COR-L47 (cell line): ENCODE measurements at regions not wholly inside any gene's neighbourhood (a gene's known extent, or its start where the extent isn't known, plus 50 kb on each side); places are given as distances from the start of the nearest gene placed in this dataset.

Experiments used
- DNase-seq: peaks from one replicate; lab custom pipeline; 2025; lab: John Stamatoyannopoulos, UW

- no peak for DNase-seq
Measured at GRCh38 chr7:84393786-84394185, 199.2 kb upstream of the SEMA3A start.

DNA sequence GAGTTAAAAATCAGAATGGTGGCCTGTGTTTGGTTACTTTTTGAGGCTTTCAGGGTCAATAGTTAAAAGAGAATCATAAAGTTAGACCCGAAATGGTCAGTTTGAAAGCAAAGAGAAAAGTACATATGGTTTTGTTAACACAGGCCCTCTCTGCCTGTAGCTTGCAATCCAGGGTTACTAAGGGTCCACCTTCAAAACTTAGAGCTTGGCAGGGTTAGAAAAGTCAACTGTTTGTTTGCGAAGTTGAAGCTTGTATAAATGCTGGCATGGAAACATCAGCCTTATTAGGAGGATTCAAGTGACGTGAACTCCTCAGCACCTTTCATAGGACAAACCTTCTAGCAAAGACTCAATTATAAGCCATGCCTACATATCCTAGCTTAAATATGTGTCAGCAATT, 196.3 kb upstream of the SEMA3A start:
- DNase-seq: no peak

- DNase-seq: no peak
Measured at GRCh38 chr7:84389242-84389641, 194.7 kb upstream of the SEMA3A start.

GRCh38 chr7:84387595-84387994, 193.0 kb upstream of the SEMA3A start:
- DNase-seq: no peak

DNA sequence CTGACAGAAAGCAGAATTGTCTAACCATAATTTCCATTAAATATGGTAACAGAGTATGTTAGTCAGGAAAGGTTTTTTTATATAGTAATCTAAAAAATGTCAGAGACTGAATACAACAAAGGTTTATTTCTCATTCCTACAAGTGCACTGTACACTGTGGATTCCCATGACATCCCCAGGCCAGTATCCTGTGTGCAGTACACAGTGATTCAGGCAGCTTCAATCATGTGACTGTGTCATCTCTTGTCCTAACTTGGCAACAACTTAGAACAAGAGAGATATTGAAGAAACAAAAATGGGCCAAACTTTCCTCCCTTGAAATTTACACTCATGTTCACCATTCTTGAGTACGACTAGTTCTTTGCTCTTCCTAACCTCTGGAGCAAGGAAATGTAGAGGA, 189.8 kb upstream of the SEMA3A start:
- DNase-seq: no peak

DNA sequence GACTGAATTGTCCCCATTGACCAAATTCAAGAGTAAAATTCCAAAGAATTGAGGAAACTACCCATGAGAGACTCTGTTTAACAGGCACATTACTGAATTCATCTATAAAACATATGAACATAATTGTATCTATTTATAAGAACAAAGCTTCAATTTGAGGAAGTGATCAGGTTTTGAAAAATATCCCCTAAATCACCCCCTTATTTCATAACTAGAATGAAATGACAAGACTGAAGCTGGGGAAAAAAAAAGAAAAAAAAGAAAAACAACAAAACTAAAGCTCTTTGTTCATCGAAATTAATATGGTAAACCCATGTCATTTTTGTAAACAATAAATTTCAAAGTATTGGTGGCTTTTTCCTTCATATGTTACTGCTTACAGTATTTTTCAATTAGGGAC, 184.9 kb upstream of the SEMA3A start:
- DNase-seq: no peak

GRCh38 chr7:84372712-84373111, 178.1 kb upstream of the SEMA3A start:
- DNase-seq: no peak

DNA sequence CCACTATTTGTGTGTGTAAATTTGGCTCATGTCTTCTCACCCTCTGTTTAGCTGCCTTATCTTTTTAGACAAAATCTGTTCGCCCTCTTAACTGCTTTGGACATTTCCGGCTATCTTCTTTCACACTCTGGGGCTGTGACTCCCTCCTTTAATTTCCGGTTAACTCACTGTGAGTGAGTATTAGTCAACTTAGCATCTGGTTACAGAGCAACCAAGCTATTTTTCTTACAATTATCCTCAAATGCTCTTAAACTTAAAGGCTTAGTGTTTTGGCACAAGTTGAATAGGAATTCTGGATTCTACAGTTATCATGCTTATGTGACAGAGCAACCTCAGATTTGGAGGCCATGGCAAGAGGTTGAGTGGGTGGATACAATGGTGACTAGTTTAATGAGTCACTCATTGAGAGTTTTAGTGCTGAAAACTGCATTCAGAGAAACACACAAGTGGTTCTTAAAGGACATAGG, 177.6 kb upstream of the SEMA3A start:
- no peak for DNase-seq

DNA sequence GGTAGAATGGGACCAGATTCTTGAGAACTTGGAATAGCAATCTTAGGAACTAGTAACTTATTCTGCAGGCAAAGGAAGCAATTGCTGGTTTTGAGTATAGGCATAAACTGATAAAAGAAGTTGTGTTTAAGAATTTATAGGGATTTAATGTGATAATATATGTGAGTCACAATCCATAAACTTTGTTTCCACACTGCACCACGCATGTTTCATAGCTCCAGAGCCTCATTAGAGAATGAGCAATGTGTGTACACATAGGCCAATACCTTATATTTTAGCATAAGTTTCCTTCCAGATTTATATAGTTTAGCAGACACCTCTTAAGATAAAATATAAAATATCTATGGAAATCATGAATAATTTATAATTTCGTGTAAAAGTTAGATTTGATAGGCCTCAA, 175.5 kb upstream of the SEMA3A start:
- DNase-seq: no peak

DNA sequence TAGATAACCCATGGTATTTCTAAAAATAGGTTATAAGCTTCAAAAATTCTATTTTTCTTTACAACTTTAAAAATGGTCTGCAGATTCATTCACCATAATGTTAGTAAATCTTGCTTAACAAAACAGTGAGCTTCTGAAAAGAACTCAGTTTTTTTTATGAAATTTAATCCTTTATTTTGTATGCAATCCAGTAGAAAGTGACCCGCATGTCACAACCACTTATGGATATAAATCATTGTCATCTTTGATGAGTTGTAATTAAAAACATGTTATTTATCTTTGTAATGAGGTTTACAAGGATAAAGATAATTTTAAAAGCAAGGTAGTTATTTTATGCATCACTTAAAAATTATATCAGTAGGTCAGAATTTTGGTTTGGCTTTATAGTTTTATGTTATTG, 173.5 kb upstream of the SEMA3A start:
- peak; percentile 13 for DNase-seq

- no peak for DNase-seq
Measured at GRCh38 chr7:84364708-84365107, 170.1 kb upstream of the SEMA3A start.

- no peak for DNase-seq
Measured at GRCh38 chr7:84363741-84364140, 169.2 kb upstream of the SEMA3A start.

GRCh38 chr7:84362828-84363227, 168.2 kb upstream of the SEMA3A start:
- no peak for DNase-seq

- no peak for DNase-seq
Measured at GRCh38 chr7:84362360-84362759, 167.8 kb upstream of the SEMA3A start.

GRCh38 chr7:84354866-84355265, 160.3 kb upstream of the SEMA3A start:
- DNase-seq: no peak

- no peak for DNase-seq
Measured at GRCh38 chr7:84354030-84354429, 159.4 kb upstream of the SEMA3A start.

- no peak for DNase-seq
Measured at GRCh38 chr7:84339306-84339705, 144.7 kb upstream of the SEMA3A start.

- DNase-seq: no peak
Measured at GRCh38 chr7:84337429-84337828, 142.8 kb upstream of the SEMA3A start.

DNA sequence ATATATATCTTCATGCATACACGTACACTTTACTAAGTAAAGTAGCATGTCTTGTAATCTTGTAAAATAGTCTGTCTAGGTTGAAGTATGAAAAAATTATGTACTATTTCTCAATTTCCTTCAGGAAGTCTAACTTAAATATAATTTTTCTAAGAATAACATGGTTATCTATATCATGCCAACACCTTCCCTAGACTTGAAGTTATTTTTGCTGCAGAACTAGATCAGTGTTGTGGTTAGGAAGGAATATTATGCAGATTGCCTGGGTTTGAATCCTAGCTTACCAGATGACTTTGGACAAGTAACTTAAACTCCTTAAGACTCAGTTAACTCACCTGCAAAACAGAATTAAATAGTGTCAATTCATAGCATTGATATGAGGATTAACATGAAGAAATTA, 142.2 kb upstream of the SEMA3A start:
- no peak for DNase-seq

- no peak for DNase-seq
Measured at GRCh38 chr7:84336303-84336702, 141.7 kb upstream of the SEMA3A start.

DNA sequence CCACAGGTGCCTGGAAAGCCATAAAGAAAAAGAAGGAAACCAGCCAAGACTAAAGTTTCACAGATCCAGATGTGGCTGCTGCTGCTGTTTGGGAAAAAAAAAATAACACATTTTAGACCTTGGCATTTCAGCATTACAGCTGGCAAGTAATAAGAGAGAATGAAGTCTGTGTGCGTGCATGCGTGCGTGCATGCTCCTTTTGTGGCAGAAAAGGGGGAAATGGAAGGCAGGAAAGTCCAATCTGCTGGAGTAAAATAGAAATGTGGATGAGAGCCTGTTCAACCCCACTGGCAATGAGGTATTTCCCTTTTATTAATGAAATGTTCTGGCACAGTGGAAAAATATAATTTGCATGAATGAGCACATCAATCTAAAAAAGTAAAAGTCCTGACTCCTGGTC, 137.0 kb upstream of the SEMA3A start:
- DNase-seq: no peak

DNA sequence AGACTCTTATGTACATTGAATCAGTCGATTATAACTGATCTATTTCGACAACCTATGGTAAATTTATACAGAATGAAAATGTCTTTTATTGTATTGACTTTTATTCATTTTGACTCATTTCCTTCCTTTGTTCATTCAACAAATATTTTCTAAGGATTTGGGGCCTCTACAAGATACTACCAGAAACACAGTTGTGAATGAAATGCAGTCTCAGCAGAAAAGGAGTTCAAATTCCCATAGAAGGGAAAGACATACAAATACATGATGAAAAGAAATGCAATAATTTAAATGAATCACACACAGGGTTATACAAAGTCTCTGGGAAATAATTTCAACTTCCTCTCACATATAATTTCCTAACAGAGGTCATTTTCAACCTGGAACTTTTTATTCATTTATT, 134.0 kb upstream of the SEMA3A start:
- DNase-seq: no peak

DNA sequence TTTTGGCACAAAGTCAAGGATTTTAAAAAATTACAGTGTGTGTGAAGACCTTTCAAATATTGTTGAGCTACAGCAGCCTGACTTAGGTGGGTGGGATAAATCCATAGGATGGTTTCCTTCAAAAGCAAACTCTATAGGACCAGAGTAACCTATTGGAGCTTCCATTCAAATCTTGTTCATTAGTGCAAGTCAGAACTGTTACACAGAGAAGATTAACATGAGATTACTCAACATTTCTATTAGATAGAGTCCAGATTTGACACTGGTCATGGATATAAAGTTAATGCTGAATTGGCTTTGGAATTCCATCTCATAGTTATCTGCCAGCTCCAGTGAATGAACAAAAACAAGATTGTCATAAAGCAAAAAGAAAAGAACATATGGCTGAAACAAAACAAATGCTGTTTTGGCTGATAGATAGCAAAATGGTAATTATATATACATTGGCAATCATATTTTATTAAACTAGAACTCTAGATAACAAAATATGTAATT, 129.6 kb upstream of the SEMA3A start:
- no peak for DNase-seq

DNA sequence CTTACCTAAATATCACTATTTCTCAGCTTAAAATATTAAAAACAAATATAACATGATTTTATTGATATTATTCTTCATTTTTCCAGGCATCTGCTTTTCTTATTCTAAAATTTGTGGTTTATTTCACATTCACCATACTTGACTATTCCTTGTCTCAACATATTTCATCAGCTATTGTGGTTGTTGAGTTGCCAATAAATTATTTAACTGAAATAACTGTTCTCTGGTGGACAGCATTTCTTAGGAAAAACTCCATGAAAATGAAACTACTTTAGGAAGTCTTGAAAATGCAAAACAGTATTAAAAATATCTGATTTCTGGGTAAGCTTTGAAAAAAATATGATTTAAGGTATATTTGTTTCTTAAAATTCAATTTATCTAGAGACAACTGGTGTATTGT, 122.9 kb upstream of the SEMA3A start:
- no peak for DNase-seq

DNA sequence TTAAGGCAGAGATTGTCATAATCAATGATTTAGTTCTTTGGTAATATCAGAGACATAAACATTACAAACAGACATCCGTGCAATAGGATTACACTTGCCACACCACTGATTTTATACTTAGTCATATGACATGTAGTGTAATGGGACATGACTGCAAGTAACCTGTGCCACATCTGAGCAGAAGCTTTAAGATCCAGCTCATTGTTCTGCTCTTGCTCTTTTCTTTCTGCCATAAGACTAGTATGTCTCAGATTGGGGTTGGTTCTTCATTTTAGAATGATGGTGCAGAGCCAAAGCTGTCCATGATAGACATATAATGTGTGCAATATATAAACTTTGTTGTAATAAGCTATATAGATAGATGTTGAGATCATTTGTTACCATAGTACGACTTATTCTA, 119.7 kb upstream of the SEMA3A start:
- DNase-seq: no peak
